ENCODE measurements at regions not wholly inside any gene's neighbourhood (a gene's known extent, or its start where the extent isn't known, plus 50 kb on each side); places are given as distances from the start of the nearest gene placed in this dataset.
"Not testable (repeated sequence)": the region's sequence is repeated elsewhere in the genome, so short reads cannot be mapped to it uniquely, and the experiment has no call there.

GRCh38 chr4:55028196-55028595 is 97.2 kb downstream of the KDR start:
- DNase-seq (ENCODE audit: low read depth in 4 of 4, low spot score in 1 of 4): no peak

GRCh38 chr4:55027596-55027995 is 97.8 kb downstream of the KDR start:
- no peak for DNase-seq (ENCODE audit: low read depth in 4 of 4, low spot score in 1 of 4)

- not testable (repeated sequence) for DNase-seq (ENCODE audit: low read depth in 4 of 4, low spot score in 1 of 4)
These were observed 99.9 kb downstream of the KDR start for GRCh38 chr4:55025456-55025855.

- no peak for DNase-seq (ENCODE audit: low read depth in 4 of 4, low spot score in 1 of 4)
These were observed 102.4 kb downstream of the KDR start for GRCh38 chr4:55023030-55023429.

GRCh38 chr4:55021214-55021613 is 104.2 kb downstream of the KDR start:
- DNase-seq (ENCODE audit: low read depth in 4 of 4, low spot score in 1 of 4): no peak

GRCh38 chr4:55020131-55020530 is 105.3 kb downstream of the KDR start:
- DNase-seq (ENCODE audit: low read depth in 4 of 4, low spot score in 1 of 4): no peak

GRCh38 chr4:55018978-55019377 is 106.4 kb downstream of the KDR start:
- no peak for DNase-seq (ENCODE audit: low read depth in 4 of 4, low spot score in 1 of 4)

GRCh38 chr4:55018521-55018920 is 106.9 kb downstream of the KDR start:
- DNase-seq (ENCODE audit: low read depth in 4 of 4, low spot score in 1 of 4): no peak

- no peak for DNase-seq (ENCODE audit: low read depth in 4 of 4, low spot score in 1 of 4)
These were observed 108.0 kb downstream of the KDR start for GRCh38 chr4:55017406-55017805.

GRCh38 chr4:55016131-55016530 is 109.3 kb downstream of the KDR start:
- no peak for DNase-seq (ENCODE audit: low read depth in 4 of 4, low spot score in 1 of 4)

- DNase-seq (ENCODE audit: low read depth in 4 of 4, low spot score in 1 of 4): no peak
These were observed 110.5 kb downstream of the KDR start for GRCh38 chr4:55014876-55015275.

- no peak for DNase-seq (ENCODE audit: low read depth in 4 of 4, low spot score in 1 of 4)
These were observed 111.9 kb downstream of the KDR start for GRCh38 chr4:55013431-55013955.

- no peak for DNase-seq (ENCODE audit: low read depth in 4 of 4, low spot score in 1 of 4)
These were observed 112.8 kb downstream of the KDR start for GRCh38 chr4:55012363-55013230.

- no peak for DNase-seq (ENCODE audit: low read depth in 4 of 4, low spot score in 1 of 4)
These were observed 113.6 kb downstream of the KDR start for GRCh38 chr4:55011761-55012160.

- no peak for DNase-seq (ENCODE audit: low read depth in 4 of 4, low spot score in 1 of 4)
These were observed 114.8 kb downstream of the KDR start for GRCh38 chr4:55010550-55010949.

- DNase-seq (ENCODE audit: low read depth in 4 of 4, low spot score in 1 of 4): no peak
These were observed 117.0 kb downstream of the KDR start for GRCh38 chr4:55008166-55009056.

GRCh38 chr4:55005910-55006309 is 119.5 kb downstream of the KDR start:
- no peak for DNase-seq (ENCODE audit: low read depth in 4 of 4, low spot score in 1 of 4)

GRCh38 chr4:55004831-55005230 is 120.6 kb downstream of the KDR start:
- DNase-seq (ENCODE audit: low read depth in 4 of 4, low spot score in 1 of 4): no peak

- no peak for DNase-seq (ENCODE audit: low read depth in 4 of 4, low spot score in 1 of 4)
These were observed 123.0 kb downstream of the KDR start for GRCh38 chr4:55002431-55002830.

GRCh38 chr4:55001538-55001937 is 123.9 kb downstream of the KDR start:
- DNase-seq (ENCODE audit: low read depth in 4 of 4, low spot score in 1 of 4): no peak

GRCh38 chr4:54999003-54999402 is 126.4 kb downstream of the KDR start:
- DNase-seq (ENCODE audit: low read depth in 4 of 4, low spot score in 1 of 4): no peak

GRCh38 chr4:54993473-54994026 is 131.8 kb downstream of the KDR start:
- DNase-seq (ENCODE audit: low read depth in 4 of 4, low spot score in 1 of 4): not testable (repeated sequence)

All from stimulated activated CD4-positive, alpha-beta T cell treated with anti-CD3 and anti-CD28 coated beads, Interleukin-1b, Interleukin-23, amount 100 ng/mL, for 24 hours (primary cell).